ENCODE measurements at regions not wholly inside any gene's neighbourhood (a gene's known extent, or its start where the extent isn't known, plus 50 kb on each side); places are given as distances from the start of the nearest gene placed in this dataset.

GRCh38 chr2:39858677-39859076 is 79.6 kb upstream of the THUMPD2 start:
- no peak for TF ChIP-seq TEAD4 (IDR thresholded peaks at IDR 0.05; ENCODE audit: low read depth, low read length)
- TF ChIP-seq POLR2A (IDR thresholded peaks at IDR 0.05; ENCODE audit: control extremely low read depth in 1 of 2, low read depth in 2 of 2, low read length in 2 of 2): no peak
- TF ChIP-seq ATF2 (IDR thresholded peaks at IDR 0.05; ENCODE audit: low read length): no peak
- no peak for TF ChIP-seq EP300 (IDR thresholded peaks at IDR 0.05; ENCODE audit: borderline replicate concordance in 1 of 2, low read depth in 2 of 2, low read length in 2 of 2)
- TF ChIP-seq CTCF (IDR thresholded peaks at IDR 0.05; ENCODE audit: control extremely low read depth in 1 of 3, insufficient read depth in 1 of 3, low read depth in 1 of 3, low read length in 3 of 3): no peak
- no peak for TF ChIP-seq TAF7 (optimal IDR thresholded peaks at IDR 0.05; ENCODE audit: borderline replicate concordance, low read depth, low read length)
- TF ChIP-seq CBX5 (IDR thresholded peaks at IDR 0.05; ENCODE audit: low read depth, low read length): no peak
- no peak for TF ChIP-seq EZH2 (IDR thresholded peaks at IDR 0.05; ENCODE audit: low read depth, low read length, severe bottlenecking)
- TF ChIP-seq GTF2F1 (IDR thresholded peaks at IDR 0.05; ENCODE audit: borderline replicate concordance, low read depth, low read length): no peak
- no peak for TF ChIP-seq TBP (IDR thresholded peaks at IDR 0.05; ENCODE audit: low read depth, low read length)
- no peak for TF ChIP-seq POLR2AphosphoS5 (IDR thresholded peaks at IDR 0.05; ENCODE audit: low read depth, low read length)
- TF ChIP-seq RAD21 (IDR thresholded peaks at IDR 0.05 in 1 of 2, conservative IDR thresholded peaks at IDR 0.05 in 1 of 2; ENCODE audit: low read depth in 2 of 2, low read length in 2 of 2): no peak

All from H1 (cell line).